ENCODE measurements at regions not wholly inside any gene's neighbourhood (a gene's known extent, or its start where the extent isn't known, plus 50 kb on each side); places are given as distances from the start of the nearest gene placed in this dataset.
"Not testable (repeated sequence)": the region's sequence is repeated elsewhere in the genome, so short reads cannot be mapped to it uniquely, and the experiment has no call there.

DNA sequence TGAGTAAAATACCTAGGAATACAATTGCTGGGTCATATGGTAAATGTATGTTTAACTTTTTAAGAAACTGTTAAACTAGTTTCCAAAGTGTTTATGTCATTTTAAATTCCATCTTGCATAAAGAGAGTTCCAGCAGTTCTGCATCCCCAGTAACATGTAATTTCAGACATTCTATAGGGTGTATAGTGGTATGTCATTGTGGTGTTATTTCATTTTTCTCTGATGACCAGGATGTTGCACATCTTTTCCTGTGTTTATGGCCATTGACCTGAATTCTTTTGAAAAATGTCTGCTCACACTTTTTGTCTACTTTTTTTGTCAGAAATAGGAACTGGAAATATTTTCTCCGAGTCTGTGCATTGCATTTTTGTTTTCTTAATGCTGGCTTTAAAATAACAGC, 128.9 kb downstream of the TMEM200A start:
- DNase-seq: no peak

- DNase-seq: no peak
Observed at GRCh38 chr6:130500693-130501092, 134.9 kb downstream of the TMEM200A start.

- DNase-seq: no peak
Observed at GRCh38 chr6:130503146-130503545, 137.3 kb downstream of the TMEM200A start.

DNA sequence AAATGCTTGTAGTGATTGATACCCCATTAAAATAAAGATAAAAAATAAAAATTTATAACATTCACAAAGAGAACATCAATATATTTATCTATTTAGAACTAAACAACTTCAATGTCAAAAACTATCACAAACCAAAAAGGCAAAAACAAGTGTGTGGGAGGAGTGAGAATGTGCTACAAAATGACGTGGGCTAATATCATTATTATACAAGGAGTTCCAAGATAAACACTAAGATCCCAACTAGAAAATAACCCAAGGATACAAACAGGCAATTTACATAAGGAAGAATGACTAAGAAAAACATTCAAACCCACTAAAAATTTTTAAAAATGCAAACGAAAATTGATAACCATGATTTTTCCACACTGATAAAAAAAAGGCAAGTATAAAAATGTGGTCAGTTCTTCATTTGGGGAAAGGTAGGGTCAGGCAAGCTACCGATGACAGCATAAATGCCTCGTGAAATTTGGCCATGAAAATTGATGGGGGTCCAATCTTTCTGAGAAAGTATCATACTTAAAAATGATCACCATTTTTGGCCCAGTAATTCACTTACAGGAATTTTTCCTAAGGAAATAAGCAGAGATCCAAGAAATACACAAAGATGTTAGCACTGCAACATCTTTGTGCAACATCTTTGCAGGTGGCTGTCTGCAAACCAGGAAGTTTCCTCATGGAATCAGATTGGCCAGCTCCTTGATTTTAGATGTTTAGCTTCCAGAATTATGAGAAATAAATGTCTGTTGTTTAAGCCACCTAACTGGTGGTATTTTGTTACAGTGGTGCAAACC, 140.2 kb downstream of the TMEM200A start:
- no peak for DNase-seq

- not testable (repeated sequence) for DNase-seq
Observed at GRCh38 chr6:130507005-130507665, 141.3 kb downstream of the TMEM200A start.

- no peak for DNase-seq
Observed at GRCh38 chr6:130507666-130508028, 141.8 kb downstream of the TMEM200A start.

DNA sequence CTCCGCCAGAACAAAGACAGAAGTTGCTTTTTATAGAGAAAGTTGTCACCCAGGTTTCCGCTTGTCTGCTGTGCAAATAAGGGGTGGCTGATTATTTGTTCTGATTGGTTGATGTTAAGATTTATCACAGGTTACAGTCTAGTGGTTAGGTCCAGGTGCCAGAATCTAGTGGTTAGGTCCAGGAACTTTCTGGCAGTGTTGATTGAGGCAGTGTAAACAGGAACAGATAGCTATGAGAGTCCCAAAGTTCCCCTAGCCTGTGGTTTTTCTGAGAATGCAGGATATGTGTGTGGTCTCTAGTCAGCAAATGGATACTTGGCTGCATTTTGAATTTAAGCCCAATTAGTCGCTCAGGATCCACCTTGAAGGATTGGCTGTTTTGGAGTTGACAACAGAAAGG, 148.0 kb downstream of the TMEM200A start:
- DNase-seq: no peak

DNA sequence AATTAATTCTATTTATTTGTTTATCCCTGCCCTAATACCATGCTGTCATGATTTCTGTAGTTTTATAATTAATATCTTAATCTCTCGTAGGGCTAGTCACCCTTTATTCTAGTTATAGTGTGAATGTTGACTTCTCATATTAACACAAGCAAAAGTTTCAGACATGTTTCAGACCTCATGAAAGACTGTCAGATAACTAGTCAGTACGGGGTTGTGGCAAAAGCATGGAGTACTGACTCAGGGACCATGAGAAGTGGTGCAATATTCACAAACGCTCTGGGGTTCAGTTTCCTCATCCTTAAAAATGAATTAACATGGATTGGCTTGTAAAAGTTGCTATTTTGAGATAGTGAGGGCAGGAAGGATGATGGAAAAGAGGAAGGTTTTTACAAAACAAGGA, 148.9 kb downstream of the TMEM200A start:
- no peak for DNase-seq

DNA sequence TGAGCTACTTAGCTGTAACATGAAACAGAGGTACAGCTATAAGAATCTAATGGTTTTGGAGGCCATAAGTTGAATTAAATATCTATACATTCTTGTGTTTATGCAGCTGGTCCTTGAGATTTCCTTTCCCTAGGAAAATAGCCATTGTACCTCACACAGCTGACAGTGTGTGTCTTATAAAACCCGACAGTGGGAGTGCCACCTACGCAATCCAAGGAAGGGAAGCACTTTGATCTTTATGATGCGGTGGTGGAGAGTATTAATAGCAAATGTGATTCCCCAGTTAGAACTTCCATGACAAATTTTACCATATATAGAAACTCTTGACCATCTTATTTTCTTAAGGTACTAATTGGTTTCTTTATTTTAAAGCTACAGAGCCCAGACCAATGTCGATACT, 149.5 kb downstream of the TMEM200A start:
- no peak for DNase-seq

- DNase-seq: no peak
Observed at GRCh38 chr6:130516604-130517003, 150.8 kb downstream of the TMEM200A start.

DNA sequence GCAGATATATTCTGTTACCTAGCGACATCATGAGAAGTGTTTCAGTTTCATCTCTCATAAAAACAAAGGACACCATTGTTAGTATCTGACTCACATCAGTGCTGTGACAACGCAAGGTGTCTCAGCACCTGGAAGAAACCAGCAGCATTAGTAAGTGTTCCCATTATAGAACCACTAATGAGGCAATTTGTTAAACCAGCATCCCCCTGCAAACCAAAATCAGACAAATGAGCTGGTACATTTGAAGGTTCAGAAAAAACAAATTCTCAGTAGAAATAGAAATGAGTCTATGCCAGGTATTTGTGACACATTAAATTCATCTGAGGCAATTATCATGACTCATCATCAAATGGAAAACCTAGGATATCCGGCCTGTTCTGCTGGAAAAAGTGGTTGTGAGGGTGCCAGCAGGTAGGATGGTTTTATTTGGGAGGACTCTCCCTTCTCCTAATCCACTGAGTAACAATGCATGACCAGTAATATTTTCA, 151.7 kb downstream of the TMEM200A start:
- no peak for DNase-seq

- no peak for DNase-seq
Observed at GRCh38 chr6:130518588-130518987, 152.8 kb downstream of the TMEM200A start.

- no peak for DNase-seq
Observed at GRCh38 chr6:130520221-130520620, 154.4 kb downstream of the TMEM200A start.

GRCh38 chr6:130520801-130521200, 155.0 kb downstream of the TMEM200A start:
- DNase-seq: no peak

GRCh38 chr6:130524552-130524951, 158.7 kb downstream of the TMEM200A start:
- DNase-seq: no peak

DNA sequence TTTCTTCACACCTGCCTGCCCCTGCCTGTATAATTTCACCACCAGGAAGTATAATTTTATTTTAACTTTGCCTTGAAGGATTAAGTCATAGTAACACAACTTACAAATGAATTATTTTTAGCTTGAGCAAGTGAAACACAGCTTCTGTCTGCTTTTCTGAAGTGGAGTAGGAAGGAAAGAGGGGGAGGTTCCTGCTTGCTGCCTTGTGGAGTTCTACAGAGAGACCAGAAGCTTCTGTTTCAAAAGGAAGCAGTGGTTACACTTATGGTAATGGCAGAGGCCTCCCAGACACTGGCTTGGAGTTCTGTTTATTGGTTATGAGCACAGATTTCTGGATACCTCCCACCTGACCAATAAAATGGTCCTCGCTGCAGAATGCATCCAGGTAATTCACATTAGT, 159.6 kb downstream of the TMEM200A start:
- DNase-seq: no peak

DNA sequence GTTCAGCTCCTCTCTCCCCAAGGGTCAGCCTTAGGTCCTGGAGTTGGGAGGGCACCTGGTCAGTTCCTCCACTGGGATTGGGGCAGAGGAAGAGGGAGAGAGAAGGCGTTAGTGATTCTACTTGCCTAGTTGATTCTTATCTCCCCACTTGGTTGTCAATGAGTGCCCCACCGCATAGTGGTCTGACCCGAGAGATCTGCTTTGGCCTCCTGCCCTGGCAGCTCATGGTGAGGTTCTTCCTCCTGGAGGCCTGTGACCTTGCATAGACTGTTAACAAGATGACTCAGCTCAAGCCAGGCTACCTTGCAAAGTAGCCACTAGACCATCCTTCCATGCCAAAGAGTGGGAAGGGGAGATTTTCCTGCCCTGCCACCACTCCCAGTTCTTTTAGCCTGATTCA, 160.6 kb downstream of the TMEM200A start:
- DNase-seq: no peak

- DNase-seq: no peak
Observed at GRCh38 chr6:130527173-130527572, 161.4 kb downstream of the TMEM200A start.

GRCh38 chr6:130529569-130530149, 163.8 kb downstream of the TMEM200A start:
- no peak for DNase-seq

- no peak for DNase-seq
Observed at GRCh38 chr6:130534627-130535026, 168.8 kb downstream of the TMEM200A start.

GRCh38 chr6:130535242-130535641, 169.4 kb downstream of the TMEM200A start:
- DNase-seq: no peak

GRCh38 chr6:130537447-130537846, 171.6 kb downstream of the TMEM200A start:
- DNase-seq: no peak

DNA sequence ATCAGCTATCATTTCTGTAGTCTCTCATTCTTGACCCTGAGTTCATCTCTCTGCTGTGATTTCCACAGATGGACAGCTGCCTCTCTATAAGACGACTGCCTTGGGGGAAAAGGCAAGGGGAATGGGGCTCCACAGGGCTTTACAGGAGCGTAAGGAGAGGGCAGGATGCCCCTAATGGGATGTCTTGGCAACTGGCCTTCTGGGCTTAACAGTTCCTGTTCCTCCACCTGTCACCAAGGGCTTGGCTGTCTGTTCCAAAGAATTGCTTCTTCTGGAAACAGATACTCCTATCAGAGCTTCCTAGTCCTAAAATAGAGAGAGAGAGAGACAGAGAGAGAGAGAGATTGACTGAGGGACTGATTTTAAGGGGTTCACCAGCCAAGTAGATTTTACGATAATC, 181.9 kb downstream of the TMEM200A start:
- no peak for DNase-seq

GRCh38 chr6:130557481-130558112, 191.8 kb downstream of the TMEM200A start:
- DNase-seq: no peak

All from NCI-H748 treated with DMSO at 0.1 percent for 48 hours (cell line).